Astrocyte (in vitro differentiated cells and primary cell): ENCODE measurements at regions not wholly inside any gene's neighbourhood (a gene's known extent, or its start where the extent isn't known, plus 50 kb on each side); places are given as distances from the start of the nearest gene placed in this dataset.
A peak's percentile ranks its signal among the peaks of the same experiment; 100 is the strongest.

Experiments used
- DNase-seq: peaks from one replicate; pipeline ENCODE4 v3.0.0-alpha.2; 2010; ENCODE audit warnings: low read depth
- FAIRE-seq: peaks from 2 replicates; lab custom pipeline; 2011; peaks lifted over from hg19 to GRCh38; lab: Jason Lieb, UNC
- H2AFZ ChIP-seq: 2 replicates; pipeline ENCODE4 v1.6.0; 2012; ENCODE audit warnings: low read depth, low read length, inconsistent platforms
- H3K27ac ChIP-seq: 2 replicates; pipeline ENCODE4 v1.5.1; 2011; ENCODE audit warnings: low read depth, low read length, inconsistent platforms
- H3K27me3 ChIP-seq: 2 replicates; pipeline ENCODE4 v1.6.0; 2011; ENCODE audit warnings: low read length, inconsistent platforms; ENCODE audit not compliant: insufficient read depth
- H3K36me3 ChIP-seq: 2 replicates; pipeline ENCODE4 v1.5.1; 2011; ENCODE audit warnings: low read length, inconsistent platforms; ENCODE audit not compliant: insufficient read depth
- H3K4me1 ChIP-seq: 2 replicates; pipeline ENCODE4 v1.5.1; 2011; ENCODE audit warnings: low read length, inconsistent platforms; ENCODE audit not compliant: insufficient read depth
- H3K4me2 ChIP-seq: 2 replicates; pipeline ENCODE4 v1.6.0; 2012; ENCODE audit warnings: low read length, inconsistent platforms
- H3K4me3 ChIP-seq: 2 replicates; pipeline ENCODE4 v1.5.1; 2011; ENCODE audit warnings: low read depth, mild to moderate bottlenecking, low read length, inconsistent platforms; ENCODE audit not compliant: insufficient read depth
- H3K79me2 ChIP-seq: 2 replicates; pipeline ENCODE4 v1.6.0; 2012; ENCODE audit warnings: mild to moderate bottlenecking, low read length, inconsistent platforms; ENCODE audit not compliant: insufficient read depth
- H3K9ac ChIP-seq: 2 replicates; pipeline ENCODE4 v1.6.0; 2012; ENCODE audit warnings: mild to moderate bottlenecking, low read length, inconsistent platforms
- H3K9me3 ChIP-seq: 2 replicates; pipeline ENCODE4 v1.5.1; 2012; ENCODE audit warnings: low read depth, mild to moderate bottlenecking, low read length, inconsistent platforms; ENCODE audit not compliant: insufficient read depth
- H4K20me1 ChIP-seq: 2 replicates; pipeline ENCODE4 v1.6.0; 2012; ENCODE audit warnings: low read length, inconsistent platforms; ENCODE audit not compliant: insufficient read depth
- H3K27ac Mint-ChIP-seq: one replicate; pipeline ENCODE4 v1.8.0; 2021; ENCODE audit warnings: mild to moderate bottlenecking, mixed read lengths; ENCODE audit not compliant: unreplicated experiment
- H3K27me3 Mint-ChIP-seq: one replicate; pipeline ENCODE4 v1.8.0; 2021; ENCODE audit warnings: low read depth, mixed read lengths; ENCODE audit not compliant: unreplicated experiment
- H3K36me3 Mint-ChIP-seq: one replicate; pipeline ENCODE4 v1.8.0; 2021; ENCODE audit warnings: low read depth, mixed read lengths; ENCODE audit not compliant: unreplicated experiment
- H3K4me1 Mint-ChIP-seq: one replicate; pipeline ENCODE4 v1.8.0; 2021; ENCODE audit warnings: low read depth, mixed read lengths; ENCODE audit not compliant: unreplicated experiment
- H3K4me3 Mint-ChIP-seq: one replicate; pipeline ENCODE4 v1.8.0; 2021; ENCODE audit warnings: mild to moderate bottlenecking, moderate library complexity, mixed read lengths; ENCODE audit not compliant: unreplicated experiment
- H3K9me3 Mint-ChIP-seq: one replicate; pipeline ENCODE4 v1.8.0; 2021; ENCODE audit warnings: mild to moderate bottlenecking, mixed read lengths; ENCODE audit not compliant: unreplicated experiment
- EZH2 ChIP-seq: IDR thresholded peaks from 2 replicates; pipeline ENCODE4 v1.6.1; 2012; ENCODE audit warnings: mild to moderate bottlenecking, low read length, inconsistent platforms; ENCODE audit not compliant: insufficient read depth
- TF ChIP-seq, protein P1 (sequence below): IDR thresholded peaks from 2 replicates; pipeline ENCODE4 v1.5.1; 2011; ENCODE audit warnings: low read depth, mild to moderate bottlenecking, inconsistent platforms, low read length, moderate library complexity; ENCODE audit not compliant: insufficient read depth

DNA sequence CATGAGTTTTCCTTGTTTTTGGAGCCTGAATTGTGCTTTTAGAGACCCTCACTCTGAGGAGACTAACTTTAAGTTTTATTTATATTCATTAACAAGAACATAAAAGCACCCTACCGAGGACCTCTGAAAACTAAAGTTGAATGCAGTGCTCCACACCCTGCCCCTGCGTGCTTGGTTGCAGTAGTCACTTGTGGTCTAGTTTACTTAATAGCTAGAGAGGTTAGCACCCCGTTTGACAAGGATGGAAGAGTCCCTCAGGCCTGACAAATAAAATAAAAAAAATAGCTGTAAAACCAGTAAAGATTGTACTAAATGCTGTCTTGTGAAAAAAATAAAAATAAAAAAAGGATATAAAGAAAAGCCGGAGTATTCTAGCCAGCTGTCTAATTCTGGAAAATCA is 395.2 kb downstream of the MTX2 start:
- FAIRE-seq: no peak

GRCh38 chr2:176665086-176665485 is 395.8 kb downstream of the MTX2 start:
- FAIRE-seq: no peak
- no peak overlapping the region for H3K4me2 ChIP-seq

More for the DNA sequence above, 395.2 kb downstream of the MTX2 start:
- no peak overlapping the region for H3K4me3 ChIP-seq
- H2AFZ ChIP-seq: no peak overlapping the region
- Mint-ChIP-seq H3K4me3 (no peak overlapping the region), H3K9me3 (no peaks in the 10 kb centered on the region), H3K27ac (no peak overlapping the region), H3K36me3 (no peaks in the 10 kb centered on the region), H3K27me3 (peaks cover 5% of the 10 kb centered on the region), H3K4me1 (peaks cover 10% of the 10 kb centered on the region)
- no peak for TF ChIP-seq EZH2
- TF ChIP-seq, protein P1, sequence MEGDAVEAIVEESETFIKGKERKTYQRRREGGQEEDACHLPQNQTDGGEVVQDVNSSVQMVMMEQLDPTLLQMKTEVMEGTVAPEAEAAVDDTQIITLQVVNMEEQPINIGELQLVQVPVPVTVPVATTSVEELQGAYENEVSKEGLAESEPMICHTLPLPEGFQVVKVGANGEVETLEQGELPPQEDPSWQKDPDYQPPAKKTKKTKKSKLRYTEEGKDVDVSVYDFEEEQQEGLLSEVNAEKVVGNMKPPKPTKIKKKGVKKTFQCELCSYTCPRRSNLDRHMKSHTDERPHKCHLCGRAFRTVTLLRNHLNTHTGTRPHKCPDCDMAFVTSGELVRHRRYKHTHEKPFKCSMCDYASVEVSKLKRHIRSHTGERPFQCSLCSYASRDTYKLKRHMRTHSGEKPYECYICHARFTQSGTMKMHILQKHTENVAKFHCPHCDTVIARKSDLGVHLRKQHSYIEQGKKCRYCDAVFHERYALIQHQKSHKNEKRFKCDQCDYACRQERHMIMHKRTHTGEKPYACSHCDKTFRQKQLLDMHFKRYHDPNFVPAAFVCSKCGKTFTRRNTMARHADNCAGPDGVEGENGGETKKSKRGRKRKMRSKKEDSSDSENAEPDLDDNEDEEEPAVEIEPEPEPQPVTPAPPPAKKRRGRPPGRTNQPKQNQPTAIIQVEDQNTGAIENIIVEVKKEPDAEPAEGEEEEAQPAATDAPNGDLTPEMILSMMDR: no peak
- peaks cover 14% of the 10 kb centered on the region for H3K27me3 ChIP-seq
- H4K20me1 ChIP-seq: no peaks in the 10 kb centered on the region
- no peak overlapping the region for H3K4me2 ChIP-seq
- H3K9ac ChIP-seq: no peak overlapping the region
- no peaks in the 10 kb centered on the region for H3K9me3 ChIP-seq
- H3K4me1 ChIP-seq: no peaks in the 10 kb centered on the region
- no peaks in the 10 kb centered on the region for H3K36me3 ChIP-seq
- H3K79me2 ChIP-seq: no peaks in the 10 kb centered on the region
- no peak for DNase-seq
- no peak overlapping the region for H3K27ac ChIP-seq

DNA sequence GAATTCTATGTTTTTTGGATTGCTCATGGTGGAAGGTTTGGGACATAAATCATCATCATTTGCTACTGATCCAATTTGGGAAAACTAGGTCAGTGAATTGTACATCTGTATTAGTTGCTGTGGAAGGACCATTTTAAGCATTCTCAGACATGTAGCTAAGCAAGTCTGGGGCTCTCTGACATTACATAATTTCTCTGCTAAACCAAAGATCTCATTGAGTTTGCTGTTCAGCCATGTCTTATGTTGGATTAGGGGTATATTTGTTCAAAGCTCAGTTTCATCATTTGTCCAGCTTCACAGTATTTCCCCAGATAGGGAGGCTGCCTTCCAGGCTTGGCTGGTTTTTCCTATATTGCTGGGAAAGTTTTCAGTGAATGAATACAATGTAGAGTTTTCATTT is 399.7 kb downstream of the MTX2 start:
- FAIRE-seq (no peak), DNase-seq (no peak)
- Histone ChIP-seq H3K9ac (no peak overlapping the region), H3K4me3 (no peak overlapping the region), H4K20me1 (no peaks in the 10 kb centered on the region), H2AFZ (no peak overlapping the region), H3K36me3 (no peaks in the 10 kb centered on the region), H3K27ac (no peak overlapping the region), H3K4me1 (no peaks in the 10 kb centered on the region), H3K4me2 (no peak overlapping the region), H3K9me3 (no peaks in the 10 kb centered on the region), H3K79me2 (no peaks in the 10 kb centered on the region), H3K27me3 (peaks cover 9% of the 10 kb centered on the region)
- no peaks in the 10 kb centered on the region for H3K9me3 Mint-ChIP-seq
- no peak overlapping the region for H3K4me3 Mint-ChIP-seq
- H3K27ac Mint-ChIP-seq: peak overlapping the region; percentile 13
- H3K36me3 Mint-ChIP-seq: no peaks in the 10 kb centered on the region
- no peak for TF ChIP-seq EZH2
- TF ChIP-seq, protein P1: no peak
- no peaks in the 10 kb centered on the region for H3K27me3 Mint-ChIP-seq
- peaks cover 18% of the 10 kb centered on the region for H3K4me1 Mint-ChIP-seq

More at GRCh38 chr2:176665086-176665485, 395.8 kb downstream of the MTX2 start:
- TF ChIP-seq, protein P1: no peak
- no peak for TF ChIP-seq EZH2
- Mint-ChIP-seq H3K4me3 (no peak overlapping the region), H3K4me1 (peaks cover 14% of the 10 kb centered on the region), H3K9me3 (no peaks in the 10 kb centered on the region), H3K36me3 (no peaks in the 10 kb centered on the region), H3K27me3 (peaks cover 5% of the 10 kb centered on the region), H3K27ac (no peak overlapping the region)
- Histone ChIP-seq H4K20me1 (no peaks in the 10 kb centered on the region), H3K27ac (no peak overlapping the region), H3K4me3 (no peak overlapping the region), H3K9ac (no peak overlapping the region), H3K9me3 (no peaks in the 10 kb centered on the region), H3K79me2 (no peaks in the 10 kb centered on the region), H3K27me3 (peaks cover 10% of the 10 kb centered on the region), H2AFZ (no peak overlapping the region), H3K36me3 (no peaks in the 10 kb centered on the region), H3K4me1 (no peaks in the 10 kb centered on the region)
- no peak for DNase-seq
